ENCODE measurements at regions not wholly inside any gene's neighbourhood (a gene's known extent, or its start where the extent isn't known, plus 50 kb on each side); places are given as distances from the start of the nearest gene placed in this dataset.

DNA sequence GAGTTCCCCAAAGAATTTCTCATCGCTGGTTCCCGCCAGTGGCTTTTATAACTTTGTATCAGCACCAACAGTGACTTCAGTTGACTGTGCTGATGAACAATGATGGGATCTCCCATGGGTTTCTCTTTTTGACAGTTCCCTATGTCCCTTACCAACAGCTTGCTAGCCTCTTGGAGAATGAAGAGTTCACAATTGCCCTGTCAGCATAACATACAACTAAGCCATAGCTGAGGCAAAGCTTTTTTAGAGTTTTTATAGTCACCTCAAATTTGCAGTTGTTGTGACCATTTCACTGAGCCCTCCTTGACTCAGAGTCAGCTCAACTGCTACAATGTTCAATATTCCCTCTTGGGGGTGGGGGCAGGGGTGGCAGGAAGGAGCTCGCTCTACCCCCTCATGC, 179.8 kb downstream of the TFEC start (continued):
- TF ChIP-seq, protein P1, sequence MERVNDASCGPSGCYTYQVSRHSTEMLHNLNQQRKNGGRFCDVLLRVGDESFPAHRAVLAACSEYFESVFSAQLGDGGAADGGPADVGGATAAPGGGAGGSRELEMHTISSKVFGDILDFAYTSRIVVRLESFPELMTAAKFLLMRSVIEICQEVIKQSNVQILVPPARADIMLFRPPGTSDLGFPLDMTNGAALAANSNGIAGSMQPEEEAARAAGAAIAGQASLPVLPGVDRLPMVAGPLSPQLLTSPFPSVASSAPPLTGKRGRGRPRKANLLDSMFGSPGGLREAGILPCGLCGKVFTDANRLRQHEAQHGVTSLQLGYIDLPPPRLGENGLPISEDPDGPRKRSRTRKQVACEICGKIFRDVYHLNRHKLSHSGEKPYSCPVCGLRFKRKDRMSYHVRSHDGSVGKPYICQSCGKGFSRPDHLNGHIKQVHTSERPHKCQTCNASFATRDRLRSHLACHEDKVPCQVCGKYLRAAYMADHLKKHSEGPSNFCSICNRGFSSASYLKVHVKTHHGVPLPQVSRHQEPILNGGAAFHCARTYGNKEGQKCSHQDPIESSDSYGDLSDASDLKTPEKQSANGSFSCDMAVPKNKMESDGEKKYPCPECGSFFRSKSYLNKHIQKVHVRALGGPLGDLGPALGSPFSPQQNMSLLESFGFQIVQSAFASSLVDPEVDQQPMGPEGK (CRISPR knock-in tag; IDR thresholded peaks at IDR 0.05; ENCODE audit: borderline replicate concordance): no peak
- TF ChIP-seq TCF4 (CRISPR knock-in tag; IDR thresholded peaks at IDR 0.05; ENCODE audit: borderline replicate concordance): no peak
- TF ChIP-seq, protein P2, sequence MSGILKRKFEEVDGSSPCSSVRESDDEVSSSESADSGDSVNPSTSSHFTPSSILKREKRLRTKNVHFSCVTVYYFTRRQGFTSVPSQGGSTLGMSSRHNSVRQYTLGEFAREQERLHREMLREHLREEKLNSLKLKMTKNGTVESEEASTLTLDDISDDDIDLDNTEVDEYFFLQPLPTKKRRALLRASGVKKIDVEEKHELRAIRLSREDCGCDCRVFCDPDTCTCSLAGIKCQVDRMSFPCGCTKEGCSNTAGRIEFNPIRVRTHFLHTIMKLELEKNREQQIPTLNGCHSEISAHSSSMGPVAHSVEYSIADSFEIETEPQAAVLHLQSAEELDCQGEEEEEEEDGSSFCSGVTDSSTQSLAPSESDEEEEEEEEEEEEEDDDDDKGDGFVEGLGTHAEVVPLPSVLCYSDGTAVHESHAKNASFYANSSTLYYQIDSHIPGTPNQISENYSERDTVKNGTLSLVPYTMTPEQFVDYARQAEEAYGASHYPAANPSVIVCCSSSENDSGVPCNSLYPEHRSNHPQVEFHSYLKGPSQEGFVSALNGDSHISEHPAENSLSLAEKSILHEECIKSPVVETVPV (CRISPR knock-in tag; IDR thresholded peaks at IDR 0.05): no peak
- TF ChIP-seq ARNTL (CRISPR knock-in tag; IDR thresholded peaks at IDR 0.05; ENCODE audit: borderline replicate concordance, low read depth): no peak
- no peak for TF ChIP-seq ZC3H10 (CRISPR knock-in tag; IDR thresholded peaks at IDR 0.05)
- no peak for TF ChIP-seq ZFP30 (CRISPR knock-in tag; IDR thresholded peaks at IDR 0.05)
- TF ChIP-seq ZNF8 (CRISPR knock-in tag; IDR thresholded peaks at IDR 0.05): no peak
- no peak for TF ChIP-seq ZNF70 (CRISPR knock-in tag; IDR thresholded peaks at IDR 0.05)
- no peak for TF ChIP-seq ISL1 (CRISPR knock-in tag; IDR thresholded peaks at IDR 0.05)

DNA sequence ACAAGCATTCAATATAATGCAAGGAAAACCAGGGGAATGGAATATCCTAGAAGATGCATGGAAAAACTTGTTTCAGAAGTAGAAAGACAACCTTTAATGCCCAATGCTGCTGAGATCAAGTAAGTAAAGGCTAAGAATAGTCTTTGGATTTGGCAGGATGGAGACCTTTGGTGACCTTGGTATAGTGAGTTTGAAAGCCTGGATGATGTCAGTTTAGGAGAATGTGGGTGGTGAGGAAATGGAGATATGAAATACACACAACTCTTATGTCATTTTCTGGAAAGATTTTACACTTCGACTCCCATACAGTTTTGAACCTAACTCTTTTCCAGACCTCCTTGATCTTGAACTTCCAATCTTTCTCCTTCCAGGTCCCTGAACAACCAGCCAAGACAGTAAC, 185.7 kb downstream of the TFEC start:
- ATAC-seq: no peak
- TF ChIP-seq, protein P3, sequence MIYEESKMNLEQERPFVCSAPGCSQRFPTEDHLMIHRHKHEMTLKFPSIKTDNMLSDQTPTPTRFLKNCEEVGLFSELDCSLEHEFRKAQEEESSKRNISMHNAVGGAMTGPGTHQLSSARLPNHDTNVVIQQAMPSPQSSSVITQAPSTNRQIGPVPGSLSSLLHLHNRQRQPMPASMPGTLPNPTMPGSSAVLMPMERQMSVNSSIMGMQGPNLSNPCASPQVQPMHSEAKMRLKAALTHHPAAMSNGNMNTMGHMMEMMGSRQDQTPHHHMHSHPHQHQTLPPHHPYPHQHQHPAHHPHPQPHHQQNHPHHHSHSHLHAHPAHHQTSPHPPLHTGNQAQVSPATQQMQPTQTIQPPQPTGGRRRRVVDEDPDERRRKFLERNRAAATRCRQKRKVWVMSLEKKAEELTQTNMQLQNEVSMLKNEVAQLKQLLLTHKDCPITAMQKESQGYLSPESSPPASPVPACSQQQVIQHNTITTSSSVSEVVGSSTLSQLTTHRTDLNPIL (CRISPR knock-in tag; IDR thresholded peaks at IDR 0.05; ENCODE audit: low read depth): no peak

DNA sequence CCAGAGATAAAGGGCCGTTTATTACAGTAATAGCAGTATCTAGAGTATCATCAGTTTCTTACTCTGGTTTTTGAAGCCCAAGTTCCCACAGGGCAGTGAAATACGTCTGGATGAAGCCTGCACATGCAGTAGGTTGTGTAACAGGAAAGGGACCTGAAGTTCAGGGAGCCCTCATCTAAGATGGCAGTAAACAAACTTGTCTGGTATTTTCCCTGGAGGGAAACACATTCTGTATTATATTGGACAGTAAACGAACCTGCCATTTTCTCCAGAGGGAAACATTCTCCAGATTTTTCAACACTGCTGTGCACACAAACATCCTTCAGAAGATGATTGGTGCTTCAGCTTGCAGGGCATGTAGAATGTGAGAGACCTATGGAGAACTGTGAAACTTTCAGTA, 189.9 kb downstream of the TFEC start:
- TF ChIP-seq ZC3H10 (CRISPR knock-in tag; IDR thresholded peaks at IDR 0.05) (no peak), TOX (CRISPR knock-in tag; IDR thresholded peaks at IDR 0.05; ENCODE audit: borderline replicate concordance) (no peak), ZFP30 (CRISPR knock-in tag; IDR thresholded peaks at IDR 0.05) (no peak), ISL1 (CRISPR knock-in tag; IDR thresholded peaks at IDR 0.05) (no peak), RARB (CRISPR knock-in tag; IDR thresholded peaks at IDR 0.05) (no peak)
- TF ChIP-seq, protein P1 (CRISPR knock-in tag; IDR thresholded peaks at IDR 0.05; ENCODE audit: borderline replicate concordance): no peak
- TF ChIP-seq, protein P4, sequence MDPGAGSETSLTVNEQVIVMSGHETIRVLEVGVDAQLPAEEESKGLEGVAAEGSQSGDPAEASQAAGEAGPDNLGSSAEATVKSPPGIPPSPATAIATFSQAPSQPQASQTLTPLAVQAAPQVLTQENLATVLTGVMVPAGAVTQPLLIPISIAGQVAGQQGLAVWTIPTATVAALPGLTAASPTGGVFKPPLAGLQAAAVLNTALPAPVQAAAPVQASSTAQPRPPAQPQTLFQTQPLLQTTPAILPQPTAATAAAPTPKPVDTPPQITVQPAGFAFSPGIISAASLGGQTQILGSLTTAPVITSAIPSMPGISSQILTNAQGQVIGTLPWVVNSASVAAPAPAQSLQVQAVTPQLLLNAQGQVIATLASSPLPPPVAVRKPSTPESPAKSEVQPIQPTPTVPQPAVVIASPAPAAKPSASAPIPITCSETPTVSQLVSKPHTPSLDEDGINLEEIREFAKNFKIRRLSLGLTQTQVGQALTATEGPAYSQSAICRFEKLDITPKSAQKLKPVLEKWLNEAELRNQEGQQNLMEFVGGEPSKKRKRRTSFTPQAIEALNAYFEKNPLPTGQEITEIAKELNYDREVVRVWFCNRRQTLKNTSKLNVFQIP (CRISPR knock-in tag; IDR thresholded peaks at IDR 0.05; ENCODE audit: borderline replicate concordance, low read depth): no peak
- ATAC-seq: no peak

DNA sequence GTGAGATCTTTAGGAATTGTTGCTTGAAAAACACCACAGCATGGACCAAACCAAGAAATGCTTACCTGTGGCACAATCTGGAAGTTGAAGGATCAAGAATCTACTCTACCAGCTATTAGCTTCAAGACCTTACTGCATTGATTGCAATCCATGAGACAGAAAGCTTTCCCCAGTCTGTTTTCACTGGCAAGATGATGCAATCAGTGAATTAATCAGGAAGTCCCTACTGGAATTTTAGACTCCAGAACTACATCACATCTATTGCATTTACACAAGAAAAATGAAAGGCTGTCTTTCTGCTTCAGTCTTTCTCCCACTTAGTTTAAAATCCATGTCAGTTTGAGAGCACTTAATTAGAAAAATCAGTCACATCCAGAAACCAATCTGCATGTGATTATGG, 191.7 kb downstream of the TFEC start:
- no peak for ATAC-seq
- TF ChIP-seq, protein P4 (CRISPR knock-in tag; IDR thresholded peaks at IDR 0.05; ENCODE audit: borderline replicate concordance, low read depth): no peak
- TF ChIP-seq GLIS3 (CRISPR knock-in tag; IDR thresholded peaks at IDR 0.05): no peak
- TF ChIP-seq ZFP3 (CRISPR knock-in tag; IDR thresholded peaks at IDR 0.05): no peak
- no peak for TF ChIP-seq TCF4 (CRISPR knock-in tag; IDR thresholded peaks at IDR 0.05; ENCODE audit: borderline replicate concordance)
- no peak for TF ChIP-seq ZC3H10 (CRISPR knock-in tag; IDR thresholded peaks at IDR 0.05)

DNA sequence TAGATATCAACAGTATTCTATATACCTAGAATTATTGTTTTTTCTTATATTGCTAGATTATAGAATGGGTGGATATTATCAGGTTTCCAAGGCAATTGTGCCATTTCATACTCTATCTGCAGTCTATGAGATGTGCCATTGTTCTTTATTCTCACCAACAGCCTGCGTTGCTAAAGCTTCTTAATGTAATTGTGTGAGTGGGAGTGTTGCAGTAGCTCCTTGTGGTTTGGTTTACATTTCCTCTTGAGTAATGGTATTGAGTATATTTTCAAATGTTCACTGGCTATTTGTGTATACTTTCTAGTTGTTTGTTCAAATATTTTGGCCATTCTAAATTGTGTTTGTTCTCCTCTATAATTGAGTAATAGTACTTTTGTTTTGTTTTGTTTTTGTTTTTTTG, 199.2 kb downstream of the TFEC start:
- ATAC-seq: no peak
- TF ChIP-seq ESRRG (CRISPR knock-in tag; IDR thresholded peaks at IDR 0.05) (no peak), ARNTL (CRISPR knock-in tag; IDR thresholded peaks at IDR 0.05; ENCODE audit: borderline replicate concordance, low read depth) (no peak), GLIS3 (CRISPR knock-in tag; IDR thresholded peaks at IDR 0.05) (no peak), OSR1 (CRISPR knock-in tag; IDR thresholded peaks at IDR 0.05) (no peak), CSDC2 (CRISPR knock-in tag; IDR thresholded peaks at IDR 0.05) (no peak), PPARA (CRISPR knock-in tag; IDR thresholded peaks at IDR 0.05; ENCODE audit: borderline replicate concordance) (no peak), RARB (CRISPR knock-in tag; IDR thresholded peaks at IDR 0.05) (no peak), ZNF8 (CRISPR knock-in tag; IDR thresholded peaks at IDR 0.05) (no peak), ZNF70 (CRISPR knock-in tag; IDR thresholded peaks at IDR 0.05) (no peak), ZNF565 (CRISPR knock-in tag; conservative IDR thresholded peaks at IDR 0.05; ENCODE audit: low read depth) (no peak)
- TF ChIP-seq, protein P1 (CRISPR knock-in tag; IDR thresholded peaks at IDR 0.05; ENCODE audit: borderline replicate concordance): no peak
- TF ChIP-seq, protein P4 (CRISPR knock-in tag; IDR thresholded peaks at IDR 0.05; ENCODE audit: borderline replicate concordance, low read depth): no peak

Measured in SK-N-SH treated with all-trans-retinoic acid at 6 μM for 48 hours (cell line).